SK-N-SH (cell line): ENCODE measurements at regions not wholly inside any gene's neighbourhood (a gene's known extent, or its start where the extent isn't known, plus 50 kb on each side); places are given as distances from the start of the nearest gene placed in this dataset.

Source experiments
- CTCF ChIA-PET: fragments of 300-600, 350-600 bp; formaldehyde crosslinking; extraction: SDS; loops from one replicate; lab custom pipeline; 2021; lab: Yijun Ruan, JAX
- POLR2A ChIA-PET: fragments of 350-600 bp; sonication (Branson Sonifier 250); formaldehyde crosslinking; extraction: SDS; loops from one replicate; lab custom pipeline; 2020; ENCODE audit warnings: antibody characterized with exemption, inconsistent platforms; lab: Yijun Ruan, JAX
- DNase-seq: peaks from one replicate; pipeline ENCODE4 v3.0.0; 2012
- H2AFZ ChIP-seq: fragments of 200-600 bp; sonication (generic); 2 replicates; pipeline ENCODE4 v1.8.1; 2016; ENCODE audit warnings: antibody characterized with exemption, mild to moderate bottlenecking, low read depth
- H3F3A ChIP-seq: fragments of 200-600 bp; sonication (generic); replicated peaks from 2 replicates; pipeline ENCODE3; 2016; ENCODE audit warnings: antibody characterized with exemption, mild to moderate bottlenecking; ENCODE audit not compliant: insufficient read depth
- H3K27ac ChIP-seq, 2 experiments: fragments of 200-500 bp in 1 of 2; fragments of 200-600 bp in 1 of 2; sonication (Bioruptor generic) in 1 of 2; sonication (generic), shearing (Covaris generic) in 1 of 2; 2 replicates each; pipeline versions ENCODE4 v1.5.1 to v1.6.1; 2014 to 2016; ENCODE audit warnings: low read depth in 2 of 2, inconsistent platforms in 1 of 2, low read length in 1 of 2, mild to moderate bottlenecking in 1 of 2, mixed read lengths in 1 of 2
- H3K27me3 ChIP-seq: fragments of 200-600 bp; sonication (generic), shearing (Covaris generic); 2 replicates; pipeline ENCODE4 v1.6.1; 2016; ENCODE audit warnings: mixed run types; ENCODE audit not compliant: insufficient read depth
- H3K36me3 ChIP-seq, 2 experiments: fragments of 200-500 bp in 1 of 2; fragments of 200-600 bp in 1 of 2; sonication (Bioruptor generic) in 1 of 2; sonication (generic) in 1 of 2; replicated peaks in 1 of 2; 2 replicates each; pipeline versions ENCODE3 to v1.5.1; 2014 to 2016; ENCODE audit warnings: low read length in 1 of 2, mild to moderate bottlenecking in 1 of 2; ENCODE audit not compliant: insufficient read depth in 2 of 2, control insufficient read depth in 1 of 2
- H3K4me1 ChIP-seq, 2 experiments: fragments of 200-500 bp in 1 of 2; fragments of 200-600 bp in 1 of 2; sonication (Bioruptor generic) in 1 of 2; sonication (generic), shearing (Covaris generic) in 1 of 2; 2 replicates each; pipeline versions ENCODE4 v1.5.1 to v1.6.1; 2014 to 2016; ENCODE audit warnings: low read depth in 1 of 2, low read length in 1 of 2, mixed run types in 1 of 2; ENCODE audit not compliant: insufficient read depth in 2 of 2, control insufficient read depth in 1 of 2
- H3K4me2 ChIP-seq: fragments of 200-600 bp; sonication (generic), shearing (Covaris generic); 2 replicates; pipeline ENCODE4 v1.6.1; 2017; ENCODE audit warnings: mixed run types
- H3K4me3 ChIP-seq, 2 experiments: fragments of 200-500 bp in 1 of 2; fragments of 200-600 bp in 1 of 2; sonication (Bioruptor generic) in 1 of 2; sonication (generic), shearing (Covaris generic) in 1 of 2; 2 replicates each; pipeline versions ENCODE4 v1.5.1 to v1.8.1; 2014 to 2016; ENCODE audit warnings: low read depth in 2 of 2, inconsistent platforms in 1 of 2, low read length in 1 of 2, mild to moderate bottlenecking in 1 of 2, mixed read lengths in 1 of 2, moderate library complexity in 1 of 2
- H3K79me2 ChIP-seq: fragments of 200-600 bp; sonication (generic); 2 replicates; pipeline ENCODE4 v1.8.1; 2017; ENCODE audit warnings: mild to moderate bottlenecking; ENCODE audit not compliant: insufficient read depth
- H3K9ac ChIP-seq: fragments of 200-600 bp; sonication (generic); 2 replicates; pipeline ENCODE4 v1.6.1; 2017; ENCODE audit warnings: mixed run types
- H3K9me2 ChIP-seq: fragments of 200-600 bp; sonication (generic); 2 replicates; pipeline ENCODE4 v1.6.1; 2017; ENCODE audit warnings: mixed run types
- H3K9me3 ChIP-seq: fragments of 200-600 bp; sonication (generic); 2 replicates; pipeline ENCODE4 v1.6.1; 2017; ENCODE audit warnings: mixed run types, mild to moderate bottlenecking, moderate library complexity
- H4K20me1 ChIP-seq: fragments of 200-600 bp; sonication (generic); 2 replicates; pipeline ENCODE4 v1.6.1; 2017; ENCODE audit warnings: mild to moderate bottlenecking, mixed run types; ENCODE audit not compliant: insufficient read depth
- CHD2 ChIP-seq: fragments of 150-350 bp; IDR thresholded peaks from 2 replicates; pipeline ENCODE4 v1.6.1; 2018; ENCODE audit warnings: low read length; ENCODE audit not compliant: partially characterized antibody
- CTCF ChIP-seq: fragments of 200-600 bp; sonication (generic); IDR thresholded peaks from 2 replicates; pipeline ENCODE4 v1.6.1; 2017; ENCODE audit warnings: antibody characterized with exemption, mild to moderate bottlenecking, moderate library complexity
- EP300 ChIP-seq, 2 experiments: IDR thresholded peaks; 2 replicates each; pipeline versions ENCODE4 v1.4.0 to v1.6.1; 2012; ENCODE audit warnings: borderline replicate concordance in 1 of 2, low read depth in 1 of 2, low read length in 1 of 2
- GABPA ChIP-seq: IDR thresholded peaks from 2 replicates; pipeline ENCODE4 v1.4.0; 2012; ENCODE audit warnings: low read depth, mild to moderate bottlenecking
- GATA2 ChIP-seq: sonication (generic); formaldehyde crosslinking; IDR thresholded peaks from 2 replicates; pipeline ENCODE4 v1.5.0; 2020; ENCODE audit warnings: mild to moderate bottlenecking, missing genetic modification reagents
- MEF2A ChIP-seq: IDR thresholded peaks from 2 replicates; pipeline ENCODE4 v1.4.0; 2012; ENCODE audit warnings: low read depth, borderline replicate concordance
- NFIC ChIP-seq: IDR thresholded peaks from 2 replicates; pipeline ENCODE4 v1.4.0; 2012; ENCODE audit warnings: borderline replicate concordance
- NRF1 ChIP-seq: IDR thresholded peaks from 2 replicates; pipeline ENCODE4 v1.6.1; 2012; ENCODE audit warnings: low read depth, mild to moderate bottlenecking, low read length
- RAD21 ChIP-seq: IDR thresholded peaks from 2 replicates; pipeline ENCODE4 v1.6.1; 2012; ENCODE audit warnings: mild to moderate bottlenecking, low read length
- REST ChIP-seq: IDR thresholded peaks from 2 replicates; pipeline ENCODE4 v1.6.1; 2012; ENCODE audit warnings: mild to moderate bottlenecking, low read depth, low read length, moderate library complexity
- RFX5 ChIP-seq: IDR thresholded peaks from 2 replicates; pipeline ENCODE4 v1.6.1; 2012; ENCODE audit warnings: mild to moderate bottlenecking, improper control_type of control experiment, low read length
- RXRA ChIP-seq: IDR thresholded peaks from 2 replicates; pipeline ENCODE4 v1.4.0; 2012; ENCODE audit warnings: low read depth, mild to moderate bottlenecking, borderline replicate concordance
- SIN3A ChIP-seq: IDR thresholded peaks from 2 replicates; pipeline ENCODE4 v1.6.1; 2012; ENCODE audit warnings: low read depth, mild to moderate bottlenecking, low read length, moderate library complexity, borderline replicate concordance
- SMC3 ChIP-seq: IDR thresholded peaks from 2 replicates; pipeline ENCODE4 v1.6.1; 2012; ENCODE audit warnings: low read depth, low read length, improper control_type of control experiment
- TCF12 ChIP-seq: IDR thresholded peaks from 2 replicates; pipeline ENCODE4 v1.4.0; 2012
- TEAD4 ChIP-seq: IDR thresholded peaks from 2 replicates; pipeline ENCODE4 v1.4.0; 2012; ENCODE audit warnings: mild to moderate bottlenecking, borderline replicate concordance; ENCODE audit not compliant: insufficient read depth
- USF2 ChIP-seq: fragments of 150-350 bp; IDR thresholded peaks from 2 replicates; pipeline ENCODE4 v1.6.1; 2017; ENCODE audit warnings: antibody characterized with exemption, low read length, low read depth, borderline replicate concordance
- YY1 ChIP-seq: IDR thresholded peaks from 2 replicates; pipeline ENCODE4 v1.4.0; 2012; ENCODE audit warnings: low read depth, mild to moderate bottlenecking
- WGBS: methylation state at CpG from one replicate; pipeline ENCODE4 v1.1.6; 2017; ENCODE audit warnings: low lambda C conversion rate; 5-methylcytosine and 5-hydroxymethylcytosine counted together
- TF ChIP-seq, protein P1 (sequence below): IDR thresholded peaks from 2 replicates; pipeline ENCODE4; 2012
- TF ChIP-seq, protein P2 (sequence below): IDR thresholded peaks from 2 replicates; pipeline ENCODE4 v1.4.0; 2012; ENCODE audit warnings: low read depth, borderline replicate concordance

- no peak for TF ChIP-seq REST
- TF ChIP-seq, protein P1, sequence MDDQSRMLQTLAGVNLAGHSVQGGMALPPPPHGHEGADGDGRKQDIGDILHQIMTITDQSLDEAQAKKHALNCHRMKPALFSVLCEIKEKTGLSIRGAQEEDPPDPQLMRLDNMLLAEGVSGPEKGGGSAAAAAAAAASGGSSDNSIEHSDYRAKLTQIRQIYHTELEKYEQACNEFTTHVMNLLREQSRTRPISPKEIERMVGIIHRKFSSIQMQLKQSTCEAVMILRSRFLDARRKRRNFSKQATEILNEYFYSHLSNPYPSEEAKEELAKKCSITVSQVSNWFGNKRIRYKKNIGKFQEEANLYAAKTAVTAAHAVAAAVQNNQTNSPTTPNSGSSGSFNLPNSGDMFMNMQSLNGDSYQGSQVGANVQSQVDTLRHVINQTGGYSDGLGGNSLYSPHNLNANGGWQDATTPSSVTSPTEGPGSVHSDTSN: no peak
- no peak for TF ChIP-seq EP300 (IDR thresholded peaks at IDR 0.05; ENCODE audit: borderline replicate concordance in 1 of 2, low read depth in 1 of 2, low read length in 1 of 2)
- TF ChIP-seq GABPA: no peak
- TF ChIP-seq, all 33 proteins: peak for 0
These were observed 472.5 kb downstream of the IRX1 start (continued) for GRCh38 chr5:4068171-4068570.

DNA sequence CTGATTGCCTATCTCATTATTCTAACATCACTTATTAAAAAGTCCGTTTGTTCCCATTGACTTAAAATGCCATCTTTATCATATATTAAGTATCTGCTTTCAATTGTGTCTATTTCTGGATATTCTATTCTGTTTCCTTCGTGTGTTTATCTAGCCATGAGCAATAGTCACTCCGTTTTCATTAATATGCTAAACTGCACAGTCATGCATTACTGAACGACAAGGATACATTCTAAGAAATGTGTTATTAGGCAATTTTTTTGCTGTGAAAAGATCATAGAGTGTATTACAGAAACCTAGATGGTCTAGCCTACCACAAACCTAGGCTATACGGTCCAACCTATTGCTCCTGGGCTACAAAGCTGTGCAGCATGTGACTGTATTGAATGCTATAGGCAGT lies 482.9 kb downstream of the IRX1 start:
- CTCF ChIA-PET: no interaction called here
- WGBS: 2% methylated on average over 5 of the region's 5 CpGs
- TF ChIP-seq TEAD4: no peak
- TF ChIP-seq NFIC: no peak
- no peak for TF ChIP-seq USF2
- TF ChIP-seq, protein P2, sequence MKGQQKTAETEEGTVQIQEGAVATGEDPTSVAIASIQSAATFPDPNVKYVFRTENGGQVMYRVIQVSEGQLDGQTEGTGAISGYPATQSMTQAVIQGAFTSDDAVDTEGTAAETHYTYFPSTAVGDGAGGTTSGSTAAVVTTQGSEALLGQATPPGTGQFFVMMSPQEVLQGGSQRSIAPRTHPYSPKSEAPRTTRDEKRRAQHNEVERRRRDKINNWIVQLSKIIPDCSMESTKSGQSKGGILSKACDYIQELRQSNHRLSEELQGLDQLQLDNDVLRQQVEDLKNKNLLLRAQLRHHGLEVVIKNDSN: no peak
- TF ChIP-seq SIN3A: no peak
- TF ChIP-seq YY1: no peak
- TF ChIP-seq CTCF: no peak
- no peak for TF ChIP-seq RAD21
- TF ChIP-seq MEF2A: no peak
- no peak for TF ChIP-seq SMC3
- TF ChIP-seq RXRA: no peak
- TF ChIP-seq, protein P1: no peak
- TF ChIP-seq CHD2: no peak
- TF ChIP-seq RFX5: no peak
- no peak for TF ChIP-seq TCF12
- no peak for TF ChIP-seq GATA2 (CRISPR knock-in tag)
- no peak for TF ChIP-seq NRF1

More for the DNA sequence above, 482.9 kb downstream of the IRX1 start:
- H3K9me2 ChIP-seq: no peaks in the 10 kb centered on the region
- no peaks in the 10 kb centered on the region for H3K36me3 ChIP-seq
- no peaks in the 10 kb centered on the region for H4K20me1 ChIP-seq
- POLR2A ChIA-PET: no interaction called here
- no peak for DNase-seq
- no peak overlapping the region for H3K4me3 ChIP-seq
- no peak overlapping the region for H2AFZ ChIP-seq
- H3K9ac ChIP-seq: no peak overlapping the region
- H3K9me3 ChIP-seq: no peaks in the 10 kb centered on the region
- H3K4me2 ChIP-seq: no peak overlapping the region
- H3K79me2 ChIP-seq: no peaks in the 10 kb centered on the region
- H3K4me1 ChIP-seq: no peaks in the 10 kb centered on the region
- H3K27ac ChIP-seq: no peak overlapping the region
- no peaks in the 10 kb centered on the region for H3F3A ChIP-seq
- H3K27me3 ChIP-seq: no peaks in the 10 kb centered on the region
